Heart right ventricle (tissue), 16 donors: ENCODE measurements at regions not wholly inside any gene's neighbourhood (a gene's known extent, or its start where the extent isn't known, plus 50 kb on each side); places are given as distances from the start of the nearest gene placed in this dataset.

ENCODE experiments used
- ATAC-seq, 8 donors: fragments of 200-7000 bp; cut with Tn5 transposase; one replicate each; pipeline ENCODE4 v1.9.1; 2020; ENCODE audit warnings: mild to moderate bottlenecking in 8 of 8, moderate library complexity in 8 of 8, moderate number of reproducible peaks in 1 of 8
- DNase-seq, 2 donors: peaks; one replicate each; pipeline ENCODE4 v3.0.0-alpha.2; 2020
- H3K27ac ChIP-seq, 10 donors: fragments of 200-600 bp; sonication (generic) in 2 of 10; one replicate each; pipeline versions ENCODE4 v1.5.0 to v1.8.0; 2020 to 2022; ENCODE audit warnings: mild to moderate bottlenecking in 3 of 10
- H3K27me3 ChIP-seq, 7 donors: fragments of 200-600 bp; one replicate each; pipeline ENCODE4 v1.8.0; 2021 to 2022; ENCODE audit warnings: mild to moderate bottlenecking in 2 of 7
- H3K36me3 ChIP-seq, 9 donors: fragments of 200-600 bp; sonication (generic) in 1 of 9; one replicate each; pipeline versions ENCODE4 v1.5.0 to v1.8.0; 2020 to 2022; ENCODE audit warnings: mild to moderate bottlenecking in 2 of 9
- H3K4me1 ChIP-seq, 9 donors: fragments of 200-600 bp; sonication (generic) in 1 of 9; one replicate each; pipeline versions ENCODE4 v1.5.0 to v1.8.0; 2020 to 2022; ENCODE audit warnings: mild to moderate bottlenecking in 4 of 9
- H3K4me3 ChIP-seq, 10 donors: fragments of 200-600 bp; sonication (generic) in 2 of 10; one replicate each; pipeline versions ENCODE4 v1.5.0 to v1.8.0; 2020 to 2022; ENCODE audit warnings: mild to moderate bottlenecking in 7 of 10, moderate library complexity in 2 of 10
- H3K9me3 ChIP-seq, 11 donors: fragments of 200-600 bp in 10 of 11; sonication (generic) in 2 of 11; one replicate each; pipeline versions ENCODE4 v1.5.0 to v1.8.0; 2013 to 2022; ENCODE audit warnings: mild to moderate bottlenecking in 2 of 11, control low read depth in 1 of 11, moderate library complexity in 1 of 11
- WGBS, 2 donors: extraction: QIAGEN DNeasy Blood & Tissue Kit; methylation state at CpG; one replicate each; pipeline ENCODE4 v1.1.7; 2013; ENCODE audit warnings: inconsistent platforms in 1 of 2; 5-methylcytosine and 5-hydroxymethylcytosine counted together
- intact Hi-C, 10 donors: fragments of 100-400 bp; cut with DNase I; formaldehyde crosslinking; loops; one replicate each; pipeline versions ENCODE4 v1.11.1 to v1.14.2; 2022
- TF ChIP-seq, protein P1 (sequence below), 9 donors: fragments of 200-600 bp; sonication (generic) in 2 of 9; IDR thresholded peaks; one replicate each; pipeline versions ENCODE4 v1.5.0 to v1.8.0; 2021 to 2022; ENCODE audit warnings: antibody characterized with exemption in 9 of 9, mild to moderate bottlenecking in 5 of 9, moderate library complexity in 1 of 9
- donor health status: Arrhythmogenic right ventricular cardiomyopathy.
- donor health status: ischemic (EF 13 %, LVEDD 7.1; RV severe dilation, severe dysfunction).
- donor health status: healthy with polysubstance abuse.
- donor health status: DM: no; HTN: yes; CAD: no.
- donor health status: DM: no; HTN: no; CAD: no.
- donor health status: ischemic (EF 25% LVEDD 6.9; RV normal size, moderate dysfunction).
- donor health status: ischemic (EF 25% LVEDD 5.7; RV mildly dilated, moderate dysfunction).
- donor health status: healthy.
- donor health status: DM: yes; HTN: yes; CAD: no.
- donor health status: Ischemic cardiomyopathy.
- donor health status: ischemic (EF 35%, LVEDD 5.7; RV mildly dilated, moderate dysfunction).
- donor health status: nonischemic (EF 11% LVEDD 7.7; RV severe dilation, severe dysfunction).
- donor health status: DM: yes; HTN: yes; CAD: no.
- donor health status: PGD.
- donor health status: ischemic (EF 29% LVEDD 5.4; RV normal size, mild dysfunction).
- donor health status: nonischemic (EF 23%, LVEDD 6.1; RV moderate dilation, normal function).

- no peaks in the 10 kb centered on the region for H3K27me3 ChIP-seq
- DNase-seq (peak in 1 of 2 donors; percentile 17), ATAC-seq (peak in 4 of 8 donors; percentile 13 to 41 (median 35))
- intact Hi-C loops: no loop called here
- TF ChIP-seq, protein P1, sequence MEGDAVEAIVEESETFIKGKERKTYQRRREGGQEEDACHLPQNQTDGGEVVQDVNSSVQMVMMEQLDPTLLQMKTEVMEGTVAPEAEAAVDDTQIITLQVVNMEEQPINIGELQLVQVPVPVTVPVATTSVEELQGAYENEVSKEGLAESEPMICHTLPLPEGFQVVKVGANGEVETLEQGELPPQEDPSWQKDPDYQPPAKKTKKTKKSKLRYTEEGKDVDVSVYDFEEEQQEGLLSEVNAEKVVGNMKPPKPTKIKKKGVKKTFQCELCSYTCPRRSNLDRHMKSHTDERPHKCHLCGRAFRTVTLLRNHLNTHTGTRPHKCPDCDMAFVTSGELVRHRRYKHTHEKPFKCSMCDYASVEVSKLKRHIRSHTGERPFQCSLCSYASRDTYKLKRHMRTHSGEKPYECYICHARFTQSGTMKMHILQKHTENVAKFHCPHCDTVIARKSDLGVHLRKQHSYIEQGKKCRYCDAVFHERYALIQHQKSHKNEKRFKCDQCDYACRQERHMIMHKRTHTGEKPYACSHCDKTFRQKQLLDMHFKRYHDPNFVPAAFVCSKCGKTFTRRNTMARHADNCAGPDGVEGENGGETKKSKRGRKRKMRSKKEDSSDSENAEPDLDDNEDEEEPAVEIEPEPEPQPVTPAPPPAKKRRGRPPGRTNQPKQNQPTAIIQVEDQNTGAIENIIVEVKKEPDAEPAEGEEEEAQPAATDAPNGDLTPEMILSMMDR (IDR thresholded peaks at IDR 0.05): no peak
- H3K9me3 ChIP-seq: peaks cover 0 to 16% (median 6%) of the 10 kb centered on the region in 11 donors
- H3K36me3 ChIP-seq: no peaks in the 10 kb centered on the region
- H3K4me3 ChIP-seq: no peak overlapping the region
- 49 to 60% methylated on average over 6 of the region's 6 CpGs for WGBS, 2 donors
- H3K4me1 ChIP-seq: no peaks in the 10 kb centered on the region
- no peak overlapping the region for H3K27ac ChIP-seq
These were observed 506.1 kb downstream of the CDH11 start for GRCh38 chr16:64615630-64616280.

DNA sequence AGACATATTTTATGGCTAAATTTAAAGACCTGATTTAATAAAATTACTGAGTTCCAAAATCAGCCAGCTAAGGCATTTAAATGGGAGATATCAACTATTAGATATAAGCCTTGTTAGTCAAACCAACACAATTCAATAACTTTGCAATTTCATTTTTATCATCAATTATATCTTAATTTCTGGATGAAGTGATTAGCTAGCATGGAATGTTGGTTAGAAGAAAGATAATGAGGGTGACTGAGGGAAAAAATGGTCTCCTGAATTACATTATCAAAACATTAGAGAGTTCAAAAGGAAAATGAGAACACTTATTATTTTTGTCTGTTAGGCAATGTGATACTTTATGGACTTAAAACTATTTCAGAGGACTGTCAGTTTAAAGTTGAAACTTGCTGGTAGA, 525.7 kb downstream of the CDH11 start:
- intact Hi-C loops: no loop called here
- H3K9me3 ChIP-seq: no peaks in the 10 kb centered on the region
- TF ChIP-seq, protein P1 (IDR thresholded peaks at IDR 0.05): no peak
- no peak overlapping the region for H3K4me3 ChIP-seq
- H3K27ac ChIP-seq: no peak overlapping the region
- no peaks in the 10 kb centered on the region for H3K27me3 ChIP-seq
- no peaks in the 10 kb centered on the region for H3K4me1 ChIP-seq
- ATAC-seq (no peak), DNase-seq (no peak)
- H3K36me3 ChIP-seq: no peaks in the 10 kb centered on the region

DNA sequence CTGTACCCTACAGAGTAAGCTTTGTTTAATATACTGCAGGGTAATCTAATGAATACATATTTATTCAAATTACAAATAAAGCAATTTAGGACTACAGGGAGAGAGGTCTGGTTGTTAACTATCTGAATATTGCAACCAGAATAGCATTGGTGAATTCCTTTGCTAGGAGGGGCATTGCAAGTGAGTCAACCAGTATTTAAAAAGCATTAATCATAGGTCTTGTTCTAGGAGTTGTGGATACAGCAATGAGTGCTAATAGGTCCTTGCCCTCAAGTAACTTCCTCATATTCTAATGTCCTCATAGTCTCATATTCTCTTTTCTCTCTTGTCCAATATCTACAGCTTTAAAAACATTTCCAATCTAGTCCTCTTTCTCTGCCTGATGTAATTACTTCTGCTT, 531.4 kb downstream of the CDH11 start:
- Histone ChIP-seq H3K4me1 (peaks cover 0 to 3% (median 0%) of the 10 kb centered on the region in 9 donors), H3K4me3 (no peak overlapping the region), H3K9me3 (peaks cover 0 to 4% (median 0%) of the 10 kb centered on the region in 11 donors), H3K27ac (no peak overlapping the region), H3K27me3 (no peaks in the 10 kb centered on the region), H3K36me3 (no peaks in the 10 kb centered on the region)
- intact Hi-C loops: no loop called here
- ATAC-seq (no peak), DNase-seq (no peak)
- TF ChIP-seq, protein P1 (IDR thresholded peaks at IDR 0.05): no peak

- WGBS, 2 donors: 73 to 77% methylated on average over 5 of the region's 5 CpGs
- TF ChIP-seq, protein P1 (IDR thresholded peaks at IDR 0.05): no peak
These were observed 532.0 kb downstream of the CDH11 start for GRCh38 chr16:64589836-64590235.

More at GRCh38 chr16:64589836-64590235, 532.0 kb downstream of the CDH11 start:
- peaks cover 0 to 4% (median 0%) of the 10 kb centered on the region in 11 donors for H3K9me3 ChIP-seq
- ATAC-seq (no peak), DNase-seq (no peak)
- no peak overlapping the region for H3K4me3 ChIP-seq
- H3K27me3 ChIP-seq: no peaks in the 10 kb centered on the region
- H3K27ac ChIP-seq: no peak overlapping the region
- peaks cover 0 to 3% (median 0%) of the 10 kb centered on the region in 9 donors for H3K4me1 ChIP-seq
- H3K36me3 ChIP-seq: no peaks in the 10 kb centered on the region
- intact Hi-C loops: no loop called here
